Activated naive CD4-positive, alpha-beta T cell treated with anti-CD3 and anti-CD28 coated beads, Interleukin-2, amount 50 U/mL, for 24 hours (primary cell): ENCODE measurements at regions not wholly inside any gene's neighbourhood (a gene's known extent, or its start where the extent isn't known, plus 50 kb on each side); places are given as distances from the start of the nearest gene placed in this dataset.
"Not testable (repeated sequence)": the region's sequence is repeated elsewhere in the genome, so short reads cannot be mapped to it uniquely, and the experiment has no call there.

Experiments
- H3K27ac Mint-ChIP-seq: one replicate; pipeline ENCODE4 v1.8.0; 2021; ENCODE audit warnings: mild to moderate bottlenecking, mixed read lengths
- H3K27me3 Mint-ChIP-seq: one replicate; pipeline ENCODE4 v1.8.0; 2021; ENCODE audit warnings: mixed read lengths
- H3K36me3 Mint-ChIP-seq: one replicate; pipeline ENCODE4 v1.8.0; 2021; ENCODE audit warnings: mixed read lengths
- H3K4me1 Mint-ChIP-seq: one replicate; pipeline ENCODE4 v1.8.0; 2021; ENCODE audit warnings: mixed read lengths
- H3K4me3 Mint-ChIP-seq: one replicate; pipeline ENCODE4 v1.8.0; 2021; ENCODE audit warnings: mild to moderate bottlenecking, mixed read lengths
- H3K9me3 Mint-ChIP-seq: one replicate; pipeline ENCODE4 v1.8.0; 2021; ENCODE audit warnings: mixed read lengths

DNA sequence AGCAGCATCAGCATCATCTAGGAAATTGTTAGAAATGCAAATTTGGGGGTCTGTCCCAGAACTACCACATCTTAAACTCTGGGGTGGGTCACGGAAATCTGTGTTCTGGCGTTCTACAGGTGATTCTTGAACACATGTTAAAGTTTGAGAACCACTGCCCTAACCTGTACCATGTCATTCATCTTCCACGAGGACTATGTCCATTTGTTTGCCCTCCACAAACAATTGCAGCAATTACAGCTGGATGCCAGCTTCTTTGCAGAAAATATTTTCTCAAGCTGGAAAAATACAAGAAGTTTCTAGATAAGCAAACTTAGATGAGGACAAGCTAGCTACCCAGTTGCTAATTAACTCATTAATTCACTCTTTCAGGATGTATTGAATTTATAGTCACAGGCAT, 54.1 kb downstream of the MAFB start:
- H3K9me3 Mint-ChIP-seq: no peaks in the 10 kb centered on the region
- no peaks in the 10 kb centered on the region for H3K36me3 Mint-ChIP-seq
- H3K27ac Mint-ChIP-seq: no peak overlapping the region
- H3K4me1 Mint-ChIP-seq: no peaks in the 10 kb centered on the region
- peaks cover 2% of the 10 kb centered on the region for H3K27me3 Mint-ChIP-seq
- H3K4me3 Mint-ChIP-seq: no peak overlapping the region

GRCh38 chr20:40633123-40633850, 55.7 kb downstream of the MAFB start:
- no peak overlapping the region for H3K4me3 Mint-ChIP-seq
- H3K27me3 Mint-ChIP-seq: peaks cover 2% of the 10 kb centered on the region

DNA sequence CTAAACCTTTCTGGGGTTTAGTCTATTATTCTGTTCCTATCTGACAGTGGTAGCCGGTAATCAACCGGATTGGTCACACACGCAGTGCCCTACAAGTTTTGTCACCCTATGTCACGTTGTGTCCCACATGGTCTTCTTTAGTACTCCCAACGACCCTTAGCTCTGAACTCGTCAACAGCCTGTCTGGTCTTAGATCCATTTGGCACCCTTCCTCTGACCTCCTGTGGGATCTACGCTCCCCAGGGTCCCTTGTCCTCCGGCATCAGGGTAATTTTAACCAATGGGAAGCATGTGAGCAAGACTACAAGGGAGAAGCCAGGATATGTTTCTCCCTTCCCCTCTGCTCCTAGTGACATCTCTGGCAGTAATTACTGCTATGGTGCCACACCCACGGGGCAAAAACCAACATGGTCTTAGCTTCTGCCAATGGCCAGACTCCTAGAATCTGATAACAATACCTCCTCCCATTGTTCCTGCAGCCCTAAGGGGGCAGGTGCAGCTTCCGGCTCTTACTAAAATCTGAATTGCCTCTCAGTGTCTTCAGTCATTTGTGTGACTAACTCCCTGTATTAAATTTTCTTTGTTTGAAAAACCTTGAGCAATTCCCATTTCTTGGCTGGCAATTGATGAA, 56.6 kb downstream of the MAFB start:
- Mint-ChIP-seq H3K27me3 (peaks cover 2% of the 10 kb centered on the region), H3K9me3 (peaks cover 2% of the 10 kb centered on the region), H3K36me3 (no peaks in the 10 kb centered on the region), H3K4me3 (no peak overlapping the region), H3K4me1 (no peaks in the 10 kb centered on the region), H3K27ac (no peak overlapping the region)

More at GRCh38 chr20:40633123-40633850, 55.7 kb downstream of the MAFB start:
- Mint-ChIP-seq H3K27ac (no peak overlapping the region), H3K9me3 (no peaks in the 10 kb centered on the region), H3K36me3 (no peaks in the 10 kb centered on the region), H3K4me1 (no peaks in the 10 kb centered on the region)

DNA sequence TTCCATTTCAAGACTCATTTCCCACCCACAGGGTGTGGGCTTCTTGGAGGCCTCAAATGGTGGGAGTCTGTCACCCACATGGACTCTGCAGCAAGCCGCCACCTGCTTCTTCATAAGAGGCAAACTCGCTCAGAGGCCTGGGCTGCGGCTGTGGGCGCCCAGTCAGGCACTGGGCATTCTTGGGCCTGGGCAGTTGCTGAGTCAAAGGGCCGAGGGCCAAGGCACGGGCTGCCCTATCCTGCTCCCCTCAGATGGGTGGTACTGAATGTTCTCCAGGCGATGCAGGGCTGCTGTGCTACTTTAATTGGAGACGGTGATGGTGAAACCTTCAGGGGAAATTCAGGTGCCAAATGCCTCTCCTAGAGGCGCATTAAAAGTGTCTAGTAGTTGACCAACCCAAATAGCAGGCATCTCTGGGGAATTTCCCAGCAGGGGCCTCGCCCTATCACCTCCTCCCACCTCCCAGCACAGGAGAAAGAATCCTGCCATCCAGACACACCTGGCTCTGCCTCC, 57.9 kb downstream of the MAFB start:
- peaks cover 2% of the 10 kb centered on the region for H3K27me3 Mint-ChIP-seq
- no peaks in the 10 kb centered on the region for H3K36me3 Mint-ChIP-seq
- H3K4me3 Mint-ChIP-seq: no peak overlapping the region
- no peak overlapping the region for H3K27ac Mint-ChIP-seq
- H3K9me3 Mint-ChIP-seq: peaks cover 9% of the 10 kb centered on the region
- H3K4me1 Mint-ChIP-seq: no peaks in the 10 kb centered on the region

DNA sequence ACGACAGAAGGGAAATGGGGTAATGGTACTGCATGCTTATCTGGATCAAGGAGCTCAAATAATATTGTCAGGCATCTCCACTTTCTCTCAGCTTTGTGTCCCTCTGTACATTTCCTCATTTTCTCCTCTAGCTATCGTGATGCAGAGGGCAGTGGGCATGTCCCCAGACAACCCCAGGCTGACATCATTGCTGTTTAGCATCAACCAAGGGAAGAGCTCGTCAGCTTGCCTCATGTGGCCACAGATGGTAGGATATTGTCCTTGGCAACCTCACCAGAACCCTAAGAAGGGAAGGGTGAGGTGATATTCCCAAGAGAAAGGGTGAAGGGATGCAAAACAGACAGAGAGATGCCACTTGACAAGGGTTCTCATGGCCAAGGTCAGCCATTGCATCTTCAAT, 58.3 kb downstream of the MAFB start:
- Mint-ChIP-seq H3K27me3 (peaks cover 2% of the 10 kb centered on the region), H3K4me3 (no peak overlapping the region), H3K36me3 (no peaks in the 10 kb centered on the region), H3K27ac (no peak overlapping the region), H3K4me1 (no peaks in the 10 kb centered on the region), H3K9me3 (peaks cover 9% of the 10 kb centered on the region)

DNA sequence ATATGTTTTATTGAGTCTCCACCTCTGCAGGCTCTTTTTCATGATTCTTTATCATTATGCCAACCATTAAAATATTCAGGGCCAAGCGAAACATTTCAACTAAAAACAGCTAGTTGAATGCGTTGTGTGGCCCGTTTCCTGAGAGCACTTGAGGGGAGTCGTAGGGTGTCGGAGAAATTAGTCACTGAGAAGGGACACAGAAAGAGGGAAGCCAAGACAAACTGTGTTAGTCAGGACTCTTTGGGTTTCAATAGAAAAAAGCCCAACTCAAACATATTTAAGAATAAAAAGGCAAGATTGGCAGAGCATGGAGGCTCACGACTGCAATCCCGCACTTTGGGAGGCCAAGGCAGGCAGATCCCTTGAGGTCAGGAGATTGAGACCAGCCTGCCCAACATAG, 58.9 kb downstream of the MAFB start:
- no peak overlapping the region for H3K27ac Mint-ChIP-seq
- H3K36me3 Mint-ChIP-seq: no peaks in the 10 kb centered on the region
- peaks cover 2% of the 10 kb centered on the region for H3K27me3 Mint-ChIP-seq
- no peak overlapping the region for H3K4me3 Mint-ChIP-seq
- no peaks in the 10 kb centered on the region for H3K4me1 Mint-ChIP-seq
- peaks cover 9% of the 10 kb centered on the region for H3K9me3 Mint-ChIP-seq

- H3K27ac Mint-ChIP-seq: no peak overlapping the region
- H3K4me3 Mint-ChIP-seq: no peak overlapping the region
- H3K4me1 Mint-ChIP-seq: no peaks in the 10 kb centered on the region
- peaks cover 9% of the 10 kb centered on the region for H3K9me3 Mint-ChIP-seq
- H3K36me3 Mint-ChIP-seq: no peaks in the 10 kb centered on the region
- peaks cover 2% of the 10 kb centered on the region for H3K27me3 Mint-ChIP-seq
Observed at GRCh38 chr20:40628877-40629276, 60.2 kb downstream of the MAFB start.

DNA sequence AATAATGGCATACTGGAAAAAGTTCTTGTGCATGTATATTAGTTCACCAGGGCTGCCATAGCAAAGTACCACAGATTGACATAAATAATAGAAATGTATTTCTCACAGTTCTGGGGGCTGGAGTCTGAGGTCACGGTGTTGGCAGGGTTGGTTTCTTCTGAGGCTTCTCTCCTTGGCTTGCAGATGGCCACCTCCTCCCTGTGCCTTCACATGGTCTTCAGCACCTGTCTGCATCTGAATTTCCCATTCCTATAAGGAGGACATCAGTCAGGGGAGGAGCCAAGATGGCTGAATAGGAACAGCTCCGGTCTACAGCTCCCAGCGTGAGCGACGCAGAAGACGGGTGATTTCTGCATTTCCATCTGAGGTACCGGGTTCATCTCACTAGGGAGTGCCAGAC, 70.0 kb downstream of the MAFB start:
- not testable (repeated sequence) for H3K9me3 Mint-ChIP-seq, H3K27me3 Mint-ChIP-seq, H3K4me3 Mint-ChIP-seq, H3K36me3 Mint-ChIP-seq, H3K4me1 Mint-ChIP-seq, H3K27ac Mint-ChIP-seq

DNA sequence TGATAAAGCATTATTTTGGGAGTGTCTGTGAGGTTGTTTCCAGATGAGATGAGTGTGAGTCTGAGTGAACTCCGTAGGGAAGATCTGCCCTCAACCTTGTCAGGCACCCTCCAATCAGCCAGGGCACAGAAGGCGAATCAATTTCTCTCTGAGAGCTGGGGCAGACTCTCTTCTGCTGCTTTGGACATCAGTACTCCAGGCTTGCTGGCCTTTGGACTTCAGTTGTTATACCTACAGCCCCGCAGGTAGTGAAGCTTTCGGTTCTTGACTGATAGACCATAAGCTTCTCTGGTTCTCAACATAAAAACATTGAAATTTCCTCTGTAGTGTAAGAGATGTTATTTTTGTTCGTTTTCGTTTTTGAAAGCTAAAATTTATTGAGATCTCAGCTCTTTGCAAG, 71.4 kb downstream of the MAFB start:
- H3K4me1 Mint-ChIP-seq: no peaks in the 10 kb centered on the region
- no peaks in the 10 kb centered on the region for H3K9me3 Mint-ChIP-seq
- no peak overlapping the region for H3K4me3 Mint-ChIP-seq
- H3K36me3 Mint-ChIP-seq: no peaks in the 10 kb centered on the region
- peaks cover 8% of the 10 kb centered on the region for H3K27me3 Mint-ChIP-seq
- H3K27ac Mint-ChIP-seq: no peak overlapping the region

DNA sequence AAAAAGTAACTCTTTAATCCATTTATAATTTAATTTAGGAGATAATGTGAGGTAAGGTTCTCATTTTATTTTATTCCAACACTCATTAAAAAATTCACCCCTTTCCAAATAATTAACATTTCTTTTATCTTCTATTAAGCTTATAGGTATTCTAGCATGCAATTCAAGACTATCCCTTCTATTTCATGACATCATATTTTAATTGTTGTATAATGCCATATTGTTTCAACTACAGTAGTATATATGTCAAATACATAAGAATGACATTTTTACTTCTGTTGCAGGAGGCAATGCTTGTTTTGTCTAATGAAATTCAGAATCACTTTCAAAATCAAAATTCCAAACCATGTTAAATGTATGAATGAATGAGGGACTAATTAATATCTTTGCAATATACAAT, 76.2 kb downstream of the MAFB start:
- no peaks in the 10 kb centered on the region for H3K4me1 Mint-ChIP-seq
- no peak overlapping the region for H3K27ac Mint-ChIP-seq

DNA sequence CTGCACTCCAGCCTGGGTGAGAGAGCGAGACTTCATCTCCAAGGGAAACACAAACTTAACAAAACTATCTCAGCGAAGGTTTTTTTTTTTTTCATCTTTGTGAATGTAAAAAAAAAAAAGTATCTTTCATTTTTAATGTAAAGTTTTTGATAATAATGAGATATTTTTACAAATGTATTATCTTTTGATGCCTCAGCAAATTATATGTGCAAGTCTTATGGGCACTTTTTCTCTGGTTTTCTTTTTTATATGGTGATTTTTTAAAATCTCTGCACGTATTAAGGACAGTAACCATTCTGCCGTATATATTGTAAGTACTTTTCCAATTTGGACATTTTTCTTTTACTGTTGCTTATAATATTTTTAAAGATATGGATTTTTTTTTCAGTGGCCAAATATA, 76.8 kb downstream of the MAFB start:
- H3K36me3 Mint-ChIP-seq: no peaks in the 10 kb centered on the region
- no peak overlapping the region for H3K27ac Mint-ChIP-seq
- H3K9me3 Mint-ChIP-seq: peaks cover 15% of the 10 kb centered on the region
- H3K27me3 Mint-ChIP-seq: peaks cover 2% of the 10 kb centered on the region
- no peak overlapping the region for H3K4me3 Mint-ChIP-seq
- no peaks in the 10 kb centered on the region for H3K4me1 Mint-ChIP-seq

More for the DNA sequence above, 76.2 kb downstream of the MAFB start:
- peaks cover 10% of the 10 kb centered on the region for H3K9me3 Mint-ChIP-seq
- no peaks in the 10 kb centered on the region for H3K36me3 Mint-ChIP-seq
- H3K27me3 Mint-ChIP-seq: peaks cover 4% of the 10 kb centered on the region
- no peak overlapping the region for H3K4me3 Mint-ChIP-seq

DNA sequence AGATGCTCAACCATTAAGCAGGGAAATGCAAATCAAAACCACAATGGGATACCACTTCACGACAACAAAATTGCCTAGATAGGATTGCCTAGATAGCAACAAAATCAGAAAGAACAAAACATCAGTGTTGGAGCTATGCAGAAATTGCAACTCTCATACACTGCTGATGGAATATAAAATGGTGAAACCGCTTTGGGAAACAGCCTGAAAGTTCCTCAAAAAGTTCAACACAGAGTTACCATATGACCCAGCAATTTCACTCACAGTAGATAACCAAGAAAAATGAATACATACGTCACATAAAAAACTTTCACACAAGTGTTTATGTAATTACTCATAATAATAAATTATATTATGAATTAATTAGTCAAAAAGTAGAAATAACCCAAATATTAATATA, 78.3 kb downstream of the MAFB start:
- peaks cover 2% of the 10 kb centered on the region for H3K27me3 Mint-ChIP-seq
- H3K4me1 Mint-ChIP-seq: no peaks in the 10 kb centered on the region
- no peak overlapping the region for H3K4me3 Mint-ChIP-seq
- peaks cover 15% of the 10 kb centered on the region for H3K9me3 Mint-ChIP-seq
- H3K36me3 Mint-ChIP-seq: no peaks in the 10 kb centered on the region
- H3K27ac Mint-ChIP-seq: no peak overlapping the region

GRCh38 chr20:40607927-40608326, 81.1 kb downstream of the MAFB start:
- H3K9me3 Mint-ChIP-seq: peaks cover 15% of the 10 kb centered on the region
- peaks cover 4% of the 10 kb centered on the region for H3K27me3 Mint-ChIP-seq
- H3K4me3 Mint-ChIP-seq: no peak overlapping the region
- H3K27ac Mint-ChIP-seq: no peak overlapping the region
- H3K4me1 Mint-ChIP-seq: no peaks in the 10 kb centered on the region
- H3K36me3 Mint-ChIP-seq: no peaks in the 10 kb centered on the region

- Mint-ChIP-seq H3K36me3 (no peaks in the 10 kb centered on the region), H3K27me3 (peaks cover 4% of the 10 kb centered on the region), H3K4me1 (no peaks in the 10 kb centered on the region)
Observed at GRCh38 chr20:40606660-40607059, 82.4 kb downstream of the MAFB start.

GRCh38 chr20:40606237-40606636, 82.8 kb downstream of the MAFB start:
- H3K4me3 Mint-ChIP-seq: no peak overlapping the region
- H3K27me3 Mint-ChIP-seq: peaks cover 4% of the 10 kb centered on the region
- H3K27ac Mint-ChIP-seq: no peak overlapping the region
- no peaks in the 10 kb centered on the region for H3K4me1 Mint-ChIP-seq
- H3K9me3 Mint-ChIP-seq: peaks cover 15% of the 10 kb centered on the region
- no peaks in the 10 kb centered on the region for H3K36me3 Mint-ChIP-seq

More at GRCh38 chr20:40606660-40607059, 82.4 kb downstream of the MAFB start:
- H3K9me3 Mint-ChIP-seq: peaks cover 15% of the 10 kb centered on the region
- H3K27ac Mint-ChIP-seq: no peak overlapping the region
- no peak overlapping the region for H3K4me3 Mint-ChIP-seq

- Mint-ChIP-seq H3K4me1 (no peaks in the 10 kb centered on the region), H3K27ac (no peak overlapping the region), H3K9me3 (peaks cover 15% of the 10 kb centered on the region), H3K27me3 (peaks cover 6% of the 10 kb centered on the region), H3K36me3 (no peaks in the 10 kb centered on the region), H3K4me3 (no peak overlapping the region)
Observed at GRCh38 chr20:40604416-40604815, 84.6 kb downstream of the MAFB start.
